ENCODE measurements at regions not wholly inside any gene's neighbourhood (a gene's known extent, or its start where the extent isn't known, plus 50 kb on each side); places are given as distances from the start of the nearest gene placed in this dataset.

- no peak for TF ChIP-seq POLR2AphosphoS5 (IDR thresholded peaks at IDR 0.05; ENCODE audit: low read depth, low read length)
- TF ChIP-seq TAF1 (IDR thresholded peaks at IDR 0.05; ENCODE audit: low read depth, low read length), result no peak
- no peak for TF ChIP-seq POLR2A (IDR thresholded peaks at IDR 0.05; ENCODE audit: low read depth, low read length)
- no peak for TF ChIP-seq PAX5 (IDR thresholded peaks at IDR 0.05; ENCODE audit: insufficient read depth, low read length, severe bottlenecking)
- TF ChIP-seq POU2F2 (IDR thresholded peaks at IDR 0.05; ENCODE audit: low read depth, low read length), result no peak
- TF ChIP-seq SPI1 (IDR thresholded peaks at IDR 0.05; ENCODE audit: low read depth, low read length), result no peak
Observed at GRCh38 chr3:59486520-59486919, 436.7 kb upstream of the CFAP20DC start.

Data from GM12891 (cell line).